NT2/D1 (cell line): ENCODE measurements at regions not wholly inside any gene's neighbourhood (a gene's known extent, or its start where the extent isn't known, plus 50 kb on each side); places are given as distances from the start of the nearest gene placed in this dataset.

Source experiments
- SUZ12 ChIP-seq: IDR thresholded peaks from 2 replicates; pipeline ENCODE4 v1.6.1; 2011; ENCODE audit not compliant: insufficient read length, insufficient read depth; ENCODE audit errors: extremely low read depth
- YY1 ChIP-seq: IDR thresholded peaks from 2 replicates; pipeline ENCODE4 v1.6.1; 2011; ENCODE audit not compliant: insufficient read length, insufficient read depth

DNA sequence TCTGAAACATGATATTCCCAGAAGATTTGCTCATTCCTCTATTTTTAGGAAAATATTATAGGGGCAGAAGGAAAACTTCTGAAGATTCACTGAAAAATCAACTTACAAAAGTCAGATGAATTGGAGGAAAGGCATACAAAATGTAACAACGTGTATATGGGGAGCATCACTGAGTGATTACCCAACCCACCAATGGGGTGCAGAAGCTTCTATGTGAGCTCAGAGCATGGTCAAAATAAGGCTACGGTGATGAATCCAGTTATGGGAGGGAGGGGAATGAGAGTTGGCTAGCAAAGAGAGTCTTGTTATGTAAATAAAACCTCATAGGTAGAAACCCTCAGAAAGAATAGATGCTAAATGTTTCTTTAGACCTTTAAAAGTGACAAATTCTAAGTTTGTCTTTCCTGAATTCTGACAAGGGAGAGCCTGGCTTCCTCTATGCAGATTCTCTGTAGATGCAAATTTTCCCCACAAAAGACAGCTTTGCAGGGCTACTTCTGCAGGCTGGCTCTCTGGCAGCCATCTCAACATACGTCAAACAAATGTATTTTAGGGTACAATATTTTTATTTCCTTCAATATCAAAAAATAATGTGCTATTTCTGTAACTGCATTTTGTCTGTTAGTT, 171.4 kb upstream of the NDUFV2 start:
- TF ChIP-seq YY1 (no peak), SUZ12 (no peak)
